ENCODE measurements at regions not wholly inside any gene's neighbourhood (a gene's known extent, or its start where the extent isn't known, plus 50 kb on each side); places are given as distances from the start of the nearest gene placed in this dataset.

DNA sequence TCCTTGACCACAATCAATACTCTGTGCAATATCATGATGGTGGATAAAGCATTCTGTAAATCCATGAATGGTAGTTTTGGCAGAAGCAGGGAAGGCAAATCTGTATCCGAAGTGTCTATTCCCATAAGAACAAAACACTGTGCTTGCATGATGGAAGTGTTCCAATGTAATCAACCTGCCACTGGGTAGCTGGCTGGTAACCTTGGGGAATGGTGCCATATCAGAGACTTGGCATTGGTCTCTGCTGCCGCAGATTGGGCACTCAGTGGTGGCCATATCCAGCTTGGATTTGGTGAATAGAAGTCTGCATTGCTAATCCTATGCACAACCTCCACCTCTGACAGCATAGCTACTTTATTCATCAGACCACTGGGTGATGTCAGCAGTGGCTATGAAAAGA lies 114.3 kb upstream of the EMCN start:
- H3K9me3 ChIP-seq (ENCODE audit: low read depth, low read length, poor library complexity, severe bottlenecking), result no peaks in the 10 kb centered on the region
- CTCF ChIA-PET, result no interaction called here
- no peak overlapping the region for H3K4me3 ChIP-seq (ENCODE audit: low read depth, low read length, poor library complexity, severe bottlenecking)
- H3K27ac ChIP-seq (ENCODE audit: low read depth, low read length, poor library complexity, severe bottlenecking), result no peak overlapping the region
- no TSS peak for BruUV-seq (replicated peaks)
- DNase-seq (ENCODE audit: low spot score), result no peak
- H3K27me3 ChIP-seq (replicated peaks; ENCODE audit: insufficient read depth, low read depth, low read length, poor library complexity), result no peaks in the 10 kb centered on the region
- no peaks in the 10 kb centered on the region for H3K4me1 ChIP-seq (ENCODE audit: insufficient read depth, low read length, poor library complexity, severe bottlenecking)
- POLR2A ChIA-PET (ENCODE audit: low non-redundant PET), result no interaction called here
- intact Hi-C loops (cut with micrococcal nuclease; ENCODE audit: unreplicated experiment), result no loop called here
- no peaks in the 10 kb centered on the region for H3K36me3 ChIP-seq (ENCODE audit: insufficient read depth, low read length, poor library complexity, severe bottlenecking)
- TF ChIP-seq, protein P1, sequence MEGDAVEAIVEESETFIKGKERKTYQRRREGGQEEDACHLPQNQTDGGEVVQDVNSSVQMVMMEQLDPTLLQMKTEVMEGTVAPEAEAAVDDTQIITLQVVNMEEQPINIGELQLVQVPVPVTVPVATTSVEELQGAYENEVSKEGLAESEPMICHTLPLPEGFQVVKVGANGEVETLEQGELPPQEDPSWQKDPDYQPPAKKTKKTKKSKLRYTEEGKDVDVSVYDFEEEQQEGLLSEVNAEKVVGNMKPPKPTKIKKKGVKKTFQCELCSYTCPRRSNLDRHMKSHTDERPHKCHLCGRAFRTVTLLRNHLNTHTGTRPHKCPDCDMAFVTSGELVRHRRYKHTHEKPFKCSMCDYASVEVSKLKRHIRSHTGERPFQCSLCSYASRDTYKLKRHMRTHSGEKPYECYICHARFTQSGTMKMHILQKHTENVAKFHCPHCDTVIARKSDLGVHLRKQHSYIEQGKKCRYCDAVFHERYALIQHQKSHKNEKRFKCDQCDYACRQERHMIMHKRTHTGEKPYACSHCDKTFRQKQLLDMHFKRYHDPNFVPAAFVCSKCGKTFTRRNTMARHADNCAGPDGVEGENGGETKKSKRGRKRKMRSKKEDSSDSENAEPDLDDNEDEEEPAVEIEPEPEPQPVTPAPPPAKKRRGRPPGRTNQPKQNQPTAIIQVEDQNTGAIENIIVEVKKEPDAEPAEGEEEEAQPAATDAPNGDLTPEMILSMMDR (conservative IDR thresholded peaks at IDR 0.05; ENCODE audit: low read depth, low read length), result no peak
- TF ChIP-seq EZH2 (IDR thresholded peaks at IDR 0.05; ENCODE audit: borderline replicate concordance, low read depth, low read length, poor library complexity, severe bottlenecking), result no peak

DNA sequence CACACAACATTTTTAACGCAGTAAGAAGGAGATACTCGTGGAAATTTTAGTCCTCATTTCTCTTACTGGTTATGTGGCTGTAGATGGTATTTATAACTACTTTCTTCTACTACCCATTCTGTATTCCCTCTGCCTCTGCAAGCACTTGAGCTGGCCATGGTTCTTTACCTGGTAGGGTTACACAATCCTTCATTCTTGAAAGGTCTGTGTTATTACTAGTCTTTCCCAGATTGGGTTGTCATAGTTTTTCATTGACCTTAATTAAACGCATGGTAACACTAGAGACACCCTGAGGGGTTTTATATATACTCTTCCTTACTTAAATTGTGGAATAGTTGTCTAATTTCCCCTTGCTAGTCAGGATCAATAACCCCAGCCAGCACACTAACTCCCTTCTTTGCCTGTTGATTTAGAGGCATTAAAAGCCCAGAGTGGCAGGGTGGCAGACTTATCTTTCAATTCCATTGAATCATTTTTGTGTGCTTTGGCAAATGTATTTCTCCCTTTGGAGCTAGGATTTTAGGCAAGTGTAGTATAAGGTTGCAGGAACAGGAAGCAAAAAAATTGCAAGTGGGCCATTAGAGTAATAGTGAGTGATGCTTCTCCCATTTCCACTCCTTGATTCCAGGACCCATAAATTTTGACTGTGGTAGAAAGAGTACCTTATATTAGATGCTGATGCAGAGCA lies 113.6 kb upstream of the EMCN start:
- Histone ChIP-seq H3K36me3 (ENCODE audit: insufficient read depth, low read length, poor library complexity, severe bottlenecking) (no peaks in the 10 kb centered on the region), H3K4me1 (ENCODE audit: insufficient read depth, low read length, poor library complexity, severe bottlenecking) (no peaks in the 10 kb centered on the region), H3K27me3 (replicated peaks; ENCODE audit: insufficient read depth, low read depth, low read length, poor library complexity) (no peaks in the 10 kb centered on the region), H3K9me3 (ENCODE audit: low read depth, low read length, poor library complexity, severe bottlenecking) (no peaks in the 10 kb centered on the region), H3K4me3 (ENCODE audit: low read depth, low read length, poor library complexity, severe bottlenecking) (no peak overlapping the region), H3K27ac (ENCODE audit: low read depth, low read length, poor library complexity, severe bottlenecking) (no peak overlapping the region)
- intact Hi-C loops (cut with micrococcal nuclease; ENCODE audit: unreplicated experiment), result no loop called here
- ChIA-PET CTCF (no interaction called here), POLR2A (ENCODE audit: low non-redundant PET) (no interaction called here)
- no TSS peak for BruUV-seq (replicated peaks)
- DNase-seq (ENCODE audit: low spot score), result no peak
- TF ChIP-seq, protein P1 (conservative IDR thresholded peaks at IDR 0.05; ENCODE audit: low read depth, low read length), result no peak
- TF ChIP-seq EZH2 (IDR thresholded peaks at IDR 0.05; ENCODE audit: borderline replicate concordance, low read depth, low read length, poor library complexity, severe bottlenecking), result no peak

- Histone ChIP-seq H3K9me3 (ENCODE audit: low read depth, low read length, poor library complexity, severe bottlenecking) (peaks cover 5% of the 10 kb centered on the region), H3K4me3 (ENCODE audit: low read depth, low read length, poor library complexity, severe bottlenecking) (no peak overlapping the region), H3K4me1 (ENCODE audit: insufficient read depth, low read length, poor library complexity, severe bottlenecking) (no peaks in the 10 kb centered on the region), H3K27ac (ENCODE audit: low read depth, low read length, poor library complexity, severe bottlenecking) (no peak overlapping the region), H3K27me3 (replicated peaks; ENCODE audit: insufficient read depth, low read depth, low read length, poor library complexity) (no peaks in the 10 kb centered on the region), H3K36me3 (ENCODE audit: insufficient read depth, low read length, poor library complexity, severe bottlenecking) (no peaks in the 10 kb centered on the region)
- BruUV-seq (replicated peaks), result no TSS peak
- no peak for DNase-seq (ENCODE audit: low spot score)
- TF ChIP-seq EZH2 (IDR thresholded peaks at IDR 0.05; ENCODE audit: borderline replicate concordance, low read depth, low read length, poor library complexity, severe bottlenecking), result no peak
- TF ChIP-seq, protein P1 (conservative IDR thresholded peaks at IDR 0.05; ENCODE audit: low read depth, low read length), result no peak
- intact Hi-C loops (cut with micrococcal nuclease; ENCODE audit: unreplicated experiment), result no loop called here
- CTCF ChIA-PET, result no interaction called here
- POLR2A ChIA-PET (ENCODE audit: low non-redundant PET), result no interaction called here
Measured at GRCh38 chr4:100630341-100630740, 112.5 kb upstream of the EMCN start.
